ENCODE measurements at regions not wholly inside any gene's neighbourhood (a gene's known extent, or its start where the extent isn't known, plus 50 kb on each side); places are given as distances from the start of the nearest gene placed in this dataset.

DNA sequence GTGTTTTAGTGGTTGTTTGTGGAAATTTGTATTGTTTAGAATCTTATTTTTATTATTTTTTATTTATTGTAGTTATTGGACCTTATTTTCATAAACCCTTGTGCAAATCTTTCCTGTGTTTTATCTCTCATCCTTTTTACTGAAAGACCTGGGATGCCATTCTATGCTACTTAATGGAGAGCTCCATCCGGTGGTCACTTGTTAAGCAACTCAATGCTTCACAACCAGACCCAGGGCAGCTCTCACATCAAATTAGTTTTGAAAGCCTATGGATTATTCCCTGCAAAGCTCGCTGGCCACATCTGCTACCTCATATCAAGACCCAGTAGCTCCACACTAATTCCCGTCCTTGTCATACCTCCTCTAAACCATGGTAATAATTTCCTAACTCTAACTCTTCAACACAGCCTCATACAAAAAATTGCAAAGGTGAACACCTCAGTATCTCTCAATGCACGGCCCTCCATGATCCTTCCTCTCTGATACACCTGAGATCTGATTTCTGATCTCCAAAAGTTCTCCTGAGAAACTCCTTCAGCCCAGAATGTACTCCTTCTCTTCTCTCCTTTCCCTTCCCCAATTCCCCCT is 296.6 kb upstream of the MANEA start:
- Histone ChIP-seq H3K27ac (ENCODE audit: insufficient read depth, low read depth, low read length) (no peak overlapping the region), H3K36me3 (ENCODE audit: control insufficient read depth in 2 of 2, extremely low read depth in 1 of 2, insufficient read depth in 2 of 2, low read length in 2 of 2) (no peaks in the 10 kb centered on the region), H3K4me2 (ENCODE audit: insufficient read depth, low read length) (no peak overlapping the region), H3K4me3 (replicated peaks in 1 of 3; ENCODE audit: insufficient read depth in 1 of 3, low read depth in 1 of 3, low read length in 3 of 3) (no peak overlapping the region), H3K9ac (replicated peaks; ENCODE audit: extremely low read depth, insufficient read depth, low read length) (no peak overlapping the region), H3K9me3 (replicated peaks; ENCODE audit: control insufficient read depth, insufficient read depth, low read length) (no peaks in the 10 kb centered on the region), H3K4me1 (ENCODE audit: control insufficient read depth, extremely low read depth, insufficient read depth, low read length) (no peaks in the 10 kb centered on the region), H3K27me3 (ENCODE audit: control insufficient read depth in 2 of 2, insufficient read depth in 2 of 2, low read length in 2 of 2) (no peaks in the 10 kb centered on the region), H3K9me1 (replicated peaks; ENCODE audit: control insufficient read depth, extremely low read depth, insufficient read depth, low read length) (no peaks in the 10 kb centered on the region), H4K20me1 (replicated peaks; ENCODE audit: control insufficient read depth, extremely low read depth, insufficient read depth, low read length) (no peaks in the 10 kb centered on the region), H3K79me2 (ENCODE audit: control insufficient read depth, insufficient read depth, low read length) (no peaks in the 10 kb centered on the region), H2AFZ (ENCODE audit: low read depth, low read length) (no peak overlapping the region)
- ChIA-PET CTCF (interaction anchor here (0.9 kb wide), 1 partner anchor 78 kb away, joined by 3 read pairs; no protein-coding TSS in a partner anchor), POLR2A (no interaction called here)
- no peak for FAIRE-seq
- intact Hi-C loops (cut with micrococcal nuclease) (no loop called here), dilution Hi-C loops (cut with MboI; ENCODE audit: extremely low pct_ligation_motif_present, low sequenced_read_pairs) (no loop called here)
- BruUV-seq (replicated peaks): no TSS peak
- DNase-seq (ENCODE audit: low read depth, low spot score): no peak
- TF ChIP-seq FOS (IDR thresholded peaks at IDR 0.05; ENCODE audit: borderline replicate concordance, insufficient read depth, low read length): no peak
- TF ChIP-seq GATA2 (IDR thresholded peaks at IDR 0.05; ENCODE audit: insufficient read depth, insufficient read length, low read depth, low read length): no peak
- no peak for TF ChIP-seq MYC (IDR thresholded peaks at IDR 0.05; ENCODE audit: low read depth, low read length)
- TF ChIP-seq POLR2AphosphoS5 (IDR thresholded peaks at IDR 0.05; ENCODE audit: insufficient read depth, low read depth, low read length): no peak
- TF ChIP-seq, protein P1, sequence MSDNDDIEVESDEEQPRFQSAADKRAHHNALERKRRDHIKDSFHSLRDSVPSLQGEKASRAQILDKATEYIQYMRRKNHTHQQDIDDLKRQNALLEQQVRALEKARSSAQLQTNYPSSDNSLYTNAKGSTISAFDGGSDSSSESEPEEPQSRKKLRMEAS (IDR thresholded peaks at IDR 0.05; ENCODE audit: insufficient read depth, insufficient read length): no peak
- TF ChIP-seq, protein P2, sequence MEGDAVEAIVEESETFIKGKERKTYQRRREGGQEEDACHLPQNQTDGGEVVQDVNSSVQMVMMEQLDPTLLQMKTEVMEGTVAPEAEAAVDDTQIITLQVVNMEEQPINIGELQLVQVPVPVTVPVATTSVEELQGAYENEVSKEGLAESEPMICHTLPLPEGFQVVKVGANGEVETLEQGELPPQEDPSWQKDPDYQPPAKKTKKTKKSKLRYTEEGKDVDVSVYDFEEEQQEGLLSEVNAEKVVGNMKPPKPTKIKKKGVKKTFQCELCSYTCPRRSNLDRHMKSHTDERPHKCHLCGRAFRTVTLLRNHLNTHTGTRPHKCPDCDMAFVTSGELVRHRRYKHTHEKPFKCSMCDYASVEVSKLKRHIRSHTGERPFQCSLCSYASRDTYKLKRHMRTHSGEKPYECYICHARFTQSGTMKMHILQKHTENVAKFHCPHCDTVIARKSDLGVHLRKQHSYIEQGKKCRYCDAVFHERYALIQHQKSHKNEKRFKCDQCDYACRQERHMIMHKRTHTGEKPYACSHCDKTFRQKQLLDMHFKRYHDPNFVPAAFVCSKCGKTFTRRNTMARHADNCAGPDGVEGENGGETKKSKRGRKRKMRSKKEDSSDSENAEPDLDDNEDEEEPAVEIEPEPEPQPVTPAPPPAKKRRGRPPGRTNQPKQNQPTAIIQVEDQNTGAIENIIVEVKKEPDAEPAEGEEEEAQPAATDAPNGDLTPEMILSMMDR (IDR thresholded peaks at IDR 0.05; ENCODE audit: extremely low read depth in 1 of 2, insufficient read depth in 1 of 2, low read depth in 1 of 2, low read length in 2 of 2): no peak
- TF ChIP-seq EZH2 (IDR thresholded peaks at IDR 0.05; ENCODE audit: borderline replicate concordance, low read depth, low read length, severe bottlenecking): no peak
- no peak for TF ChIP-seq POLR2A (IDR thresholded peaks at IDR 0.05; ENCODE audit: low read depth, low read length)
- TF ChIP-seq JUN (IDR thresholded peaks at IDR 0.05; ENCODE audit: borderline replicate concordance, insufficient read depth, insufficient read length, low read depth): no peak

All from endothelial cell of umbilical vein (primary cell).